ENCODE measurements at regions not wholly inside any gene's neighbourhood (a gene's known extent, or its start where the extent isn't known, plus 50 kb on each side); places are given as distances from the start of the nearest gene placed in this dataset.
"Not testable (repeated sequence)": the region's sequence is repeated elsewhere in the genome, so short reads cannot be mapped to it uniquely, and the experiment has no call there.

- no peak for DNase-seq (ENCODE audit: low read depth in 2 of 2, low spot score in 1 of 2)
Observed at GRCh38 chr6:21741221-21742109, 147.9 kb downstream of the SOX4 start.

- DNase-seq (ENCODE audit: low read depth in 2 of 2, low spot score in 1 of 2) = no peak
Observed at GRCh38 chr6:21742238-21742660, 148.7 kb downstream of the SOX4 start.

- DNase-seq (ENCODE audit: low read depth in 2 of 2, low spot score in 1 of 2) = no peak
Observed at GRCh38 chr6:21744331-21744730, 150.8 kb downstream of the SOX4 start.

- no peak for DNase-seq (ENCODE audit: low read depth in 2 of 2, low spot score in 1 of 2)
Observed at GRCh38 chr6:21745543-21746337, 152.2 kb downstream of the SOX4 start.

- DNase-seq (ENCODE audit: low read depth in 2 of 2, low spot score in 1 of 2) = no peak
Observed at GRCh38 chr6:21747441-21747840, 153.9 kb downstream of the SOX4 start.

GRCh38 chr6:21748343-21749056, 154.9 kb downstream of the SOX4 start:
- DNase-seq (ENCODE audit: low read depth in 2 of 2, low spot score in 1 of 2) = no peak

GRCh38 chr6:21749754-21750153, 156.2 kb downstream of the SOX4 start:
- no peak for DNase-seq (ENCODE audit: low read depth in 2 of 2, low spot score in 1 of 2)

GRCh38 chr6:21750575-21750974, 157.0 kb downstream of the SOX4 start:
- DNase-seq (ENCODE audit: low read depth in 2 of 2, low spot score in 1 of 2) = no peak

GRCh38 chr6:21751608-21752007, 158.1 kb downstream of the SOX4 start:
- DNase-seq (ENCODE audit: low read depth in 2 of 2, low spot score in 1 of 2) = no peak

- DNase-seq (ENCODE audit: low read depth in 2 of 2, low spot score in 1 of 2) = no peak
Observed at GRCh38 chr6:21752054-21752811, 158.7 kb downstream of the SOX4 start.

- no peak for DNase-seq (ENCODE audit: low read depth in 2 of 2, low spot score in 1 of 2)
Observed at GRCh38 chr6:21753241-21754108, 159.9 kb downstream of the SOX4 start.

GRCh38 chr6:21754891-21755290, 161.3 kb downstream of the SOX4 start:
- DNase-seq (ENCODE audit: low read depth in 2 of 2, low spot score in 1 of 2) = no peak

- DNase-seq (ENCODE audit: low read depth in 2 of 2, low spot score in 1 of 2) = no peak
Observed at GRCh38 chr6:21756487-21756886, 162.9 kb downstream of the SOX4 start.

GRCh38 chr6:21757392-21757791, 163.8 kb downstream of the SOX4 start:
- not testable (repeated sequence) for DNase-seq (ENCODE audit: low read depth in 2 of 2, low spot score in 1 of 2)

- DNase-seq (ENCODE audit: low read depth in 2 of 2, low spot score in 1 of 2) = no peak
Observed at GRCh38 chr6:21759721-21760120, 166.2 kb downstream of the SOX4 start.

- DNase-seq (ENCODE audit: low read depth in 2 of 2, low spot score in 1 of 2) = not testable (repeated sequence)
Observed at GRCh38 chr6:21761053-21761730, 167.6 kb downstream of the SOX4 start.

GRCh38 chr6:21764989-21765388, 171.4 kb downstream of the SOX4 start:
- DNase-seq (ENCODE audit: low read depth in 2 of 2, low spot score in 1 of 2) = no peak

- DNase-seq (ENCODE audit: low read depth in 2 of 2, low spot score in 1 of 2) = no peak
Observed at GRCh38 chr6:21767891-21768648, 174.5 kb downstream of the SOX4 start.
